CD4-positive, alpha-beta T cell treated with Interleukin-10 for 1 hour (primary cell): ENCODE measurements at regions not wholly inside any gene's neighbourhood (a gene's known extent, or its start where the extent isn't known, plus 50 kb on each side); places are given as distances from the start of the nearest gene placed in this dataset.
"Not testable (repeated sequence)": the region's sequence is repeated elsewhere in the genome, so short reads cannot be mapped to it uniquely, and the experiment has no call there.

Experiments used
- DNase-seq: peaks from one replicate; pipeline ENCODE4 v3.0.0-alpha.2; 2020

GRCh38 chr12:25797949-25798348, 160.5 kb upstream of the RASSF8 start:
- no peak for DNase-seq

- no peak for DNase-seq
Measured at GRCh38 chr12:25800101-25800500, 158.4 kb upstream of the RASSF8 start.

GRCh38 chr12:25801734-25802133, 156.7 kb upstream of the RASSF8 start:
- DNase-seq, result no peak

GRCh38 chr12:25802143-25802542, 156.3 kb upstream of the RASSF8 start:
- DNase-seq, result no peak

GRCh38 chr12:25803029-25803664, 155.3 kb upstream of the RASSF8 start:
- DNase-seq, result not testable (repeated sequence)

GRCh38 chr12:25804286-25804685, 154.2 kb upstream of the RASSF8 start:
- not testable (repeated sequence) for DNase-seq

- DNase-seq, result no peak
Measured at GRCh38 chr12:25806271-25806670, 152.2 kb upstream of the RASSF8 start.

GRCh38 chr12:25808604-25809003, 149.9 kb upstream of the RASSF8 start:
- no peak for DNase-seq

- DNase-seq, result no peak
Measured at GRCh38 chr12:25810683-25811082, 147.8 kb upstream of the RASSF8 start.

- no peak for DNase-seq
Measured at GRCh38 chr12:25811656-25812126, 146.8 kb upstream of the RASSF8 start.

- no peak for DNase-seq
Measured at GRCh38 chr12:25812295-25812694, 146.2 kb upstream of the RASSF8 start.

GRCh38 chr12:25813843-25814242, 144.6 kb upstream of the RASSF8 start:
- no peak for DNase-seq

GRCh38 chr12:25816637-25817036, 141.8 kb upstream of the RASSF8 start:
- no peak for DNase-seq

GRCh38 chr12:25817166-25817565, 141.3 kb upstream of the RASSF8 start:
- no peak for DNase-seq

GRCh38 chr12:25818596-25819390, 139.7 kb upstream of the RASSF8 start:
- DNase-seq, result no peak

- no peak for DNase-seq
Measured at GRCh38 chr12:25819691-25820090, 138.8 kb upstream of the RASSF8 start.

- no peak for DNase-seq
Measured at GRCh38 chr12:25822281-25822680, 136.2 kb upstream of the RASSF8 start.

- DNase-seq, result no peak
Measured at GRCh38 chr12:25824734-25825133, 133.7 kb upstream of the RASSF8 start.

- DNase-seq, result no peak
Measured at GRCh38 chr12:25825446-25825845, 133.0 kb upstream of the RASSF8 start.

GRCh38 chr12:25827141-25827540, 131.3 kb upstream of the RASSF8 start:
- DNase-seq, result no peak

- no peak for DNase-seq
Measured at GRCh38 chr12:25827747-25828146, 130.7 kb upstream of the RASSF8 start.

- DNase-seq, result no peak
Measured at GRCh38 chr12:25828188-25828587, 130.3 kb upstream of the RASSF8 start.

- no peak for DNase-seq
Measured at GRCh38 chr12:25829192-25829591, 129.3 kb upstream of the RASSF8 start.

GRCh38 chr12:25830456-25830855, 128.0 kb upstream of the RASSF8 start:
- DNase-seq, result no peak
